Loucy (cell line): ENCODE measurements at regions not wholly inside any gene's neighbourhood (a gene's known extent, or its start where the extent isn't known, plus 50 kb on each side); places are given as distances from the start of the nearest gene placed in this dataset.

Experiments used
- EZH2phosphoT487 ChIP-seq: fragments of 200-600 bp; IDR thresholded peaks from 2 replicates; pipeline ENCODE4 v1.6.1; 2018; ENCODE audit warnings: antibody characterized with exemption, mild to moderate bottlenecking, moderate library complexity, borderline replicate concordance
- TF ChIP-seq, protein P1 (sequence below): fragments of 200-600 bp; sonication (generic); conservative IDR thresholded peaks from 2 replicates; pipeline ENCODE4 v1.5.1; 2014; ENCODE audit warnings: mild to moderate bottlenecking, antibody characterized with exemption, low read length

DNA sequence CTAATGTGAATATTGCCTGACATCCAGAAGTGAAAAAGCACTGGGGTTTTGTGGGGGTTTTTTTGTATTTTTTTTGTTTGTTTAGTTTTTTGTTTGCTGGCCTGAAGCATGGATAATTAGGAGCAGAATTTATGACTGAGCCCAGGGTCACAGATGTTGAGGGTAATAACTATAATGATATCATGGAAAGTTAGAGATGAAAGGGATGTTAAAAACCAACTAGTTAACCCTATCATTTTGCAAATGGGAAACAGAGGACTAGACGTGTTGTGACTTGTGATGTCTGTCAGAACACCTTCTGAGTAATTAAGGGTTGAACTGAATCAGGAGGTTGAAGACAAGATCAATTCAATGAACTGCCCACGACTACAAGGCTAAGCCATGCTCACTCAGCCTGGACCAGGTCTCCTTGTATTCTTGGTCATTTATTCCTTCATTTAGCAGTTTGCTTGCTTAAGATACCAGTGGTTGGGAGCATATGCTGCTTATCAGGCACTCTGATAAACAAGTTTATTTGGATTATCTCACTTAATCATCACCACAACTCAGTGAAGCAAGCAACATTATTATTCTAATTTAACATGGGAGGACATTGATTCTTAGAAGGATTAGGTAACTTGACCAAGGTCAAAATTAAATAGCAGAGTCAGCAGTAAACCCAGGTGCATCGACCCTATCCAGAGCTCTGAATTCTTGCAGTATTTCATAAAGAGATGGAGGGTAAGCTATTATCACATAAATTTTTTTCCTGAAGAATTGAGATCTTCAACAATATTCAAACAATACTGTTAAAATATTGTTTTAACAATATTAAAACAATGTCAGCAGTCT lies 75.7 kb upstream of the PIK3R1 start:
- TF ChIP-seq, protein P1, sequence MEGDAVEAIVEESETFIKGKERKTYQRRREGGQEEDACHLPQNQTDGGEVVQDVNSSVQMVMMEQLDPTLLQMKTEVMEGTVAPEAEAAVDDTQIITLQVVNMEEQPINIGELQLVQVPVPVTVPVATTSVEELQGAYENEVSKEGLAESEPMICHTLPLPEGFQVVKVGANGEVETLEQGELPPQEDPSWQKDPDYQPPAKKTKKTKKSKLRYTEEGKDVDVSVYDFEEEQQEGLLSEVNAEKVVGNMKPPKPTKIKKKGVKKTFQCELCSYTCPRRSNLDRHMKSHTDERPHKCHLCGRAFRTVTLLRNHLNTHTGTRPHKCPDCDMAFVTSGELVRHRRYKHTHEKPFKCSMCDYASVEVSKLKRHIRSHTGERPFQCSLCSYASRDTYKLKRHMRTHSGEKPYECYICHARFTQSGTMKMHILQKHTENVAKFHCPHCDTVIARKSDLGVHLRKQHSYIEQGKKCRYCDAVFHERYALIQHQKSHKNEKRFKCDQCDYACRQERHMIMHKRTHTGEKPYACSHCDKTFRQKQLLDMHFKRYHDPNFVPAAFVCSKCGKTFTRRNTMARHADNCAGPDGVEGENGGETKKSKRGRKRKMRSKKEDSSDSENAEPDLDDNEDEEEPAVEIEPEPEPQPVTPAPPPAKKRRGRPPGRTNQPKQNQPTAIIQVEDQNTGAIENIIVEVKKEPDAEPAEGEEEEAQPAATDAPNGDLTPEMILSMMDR: no peak
- no peak for TF ChIP-seq EZH2phosphoT487
